ENCODE measurements at regions not wholly inside any gene's neighbourhood (a gene's known extent, or its start where the extent isn't known, plus 50 kb on each side); places are given as distances from the start of the nearest gene placed in this dataset.

DNA sequence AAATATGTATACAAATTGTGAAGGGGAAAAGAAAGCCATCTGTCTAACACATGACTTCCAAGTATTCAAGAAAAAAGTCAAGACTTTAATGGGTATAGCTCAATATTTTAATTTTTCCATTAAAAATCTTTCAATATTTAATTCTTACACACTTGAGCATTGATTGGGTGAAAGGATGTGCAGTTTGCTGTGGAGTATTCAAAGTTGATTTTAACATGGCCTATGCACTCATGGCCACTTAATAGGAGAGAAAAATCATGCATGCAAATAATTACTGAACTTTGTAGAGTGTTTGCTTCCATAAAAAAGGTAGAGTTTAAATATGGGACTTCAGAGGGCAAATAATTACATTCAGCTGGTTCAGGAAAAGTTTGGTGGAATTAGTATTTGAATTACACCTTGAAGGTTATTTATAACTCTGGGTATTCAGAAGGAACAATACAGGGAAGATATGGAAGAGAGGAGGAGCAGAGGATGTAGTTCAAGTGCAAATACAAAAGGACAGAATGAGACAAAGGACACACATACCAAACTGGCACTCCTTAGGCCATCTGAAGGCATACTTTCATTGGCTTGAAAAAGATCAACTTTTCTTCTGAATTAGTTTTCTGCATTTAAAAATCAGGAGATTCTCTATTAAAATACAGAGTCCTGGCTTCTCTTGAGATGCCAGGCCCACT lies 90.1 kb downstream of the OTOL1 start:
- Histone ChIP-seq H2BK5ac (ENCODE audit: insufficient read length, low read length) (no peak overlapping the region), H3K9me3 (ENCODE audit: control insufficient read depth, low read depth, low read length) (peaks cover 13% of the 10 kb centered on the region), H3K79me1 (ENCODE audit: insufficient read depth, low read depth, low read length, poor library complexity, severe bottlenecking) (no peaks in the 10 kb centered on the region)

More for the DNA sequence above, 90.1 kb downstream of the OTOL1 start:
- Histone ChIP-seq H3K79me2 (ENCODE audit: insufficient read depth, low read length) (no peaks in the 10 kb centered on the region), H2AK5ac (ENCODE audit: insufficient read length, low read length) (no peak overlapping the region), H3K18ac (ENCODE audit: insufficient read length, low read depth, low read length) (no peak overlapping the region), H3K14ac (ENCODE audit: insufficient read depth, low read length) (no peak overlapping the region), H2BK12ac (ENCODE audit: insufficient read length, low read depth, low read length) (no peak overlapping the region), H3K4me2 (ENCODE audit: insufficient read depth, insufficient read length, low read length) (no peak overlapping the region), H3K9ac (ENCODE audit: extremely low read depth, insufficient read length, low read length) (no peak overlapping the region), H2BK120ac (ENCODE audit: low read depth, low read length, poor library complexity, severe bottlenecking) (no peak overlapping the region), H3K4me1 (ENCODE audit: insufficient read depth, low read length) (0 out of 2 replicates have a peak, but pooled peaks cover 2% of the 10 kb centered on the region), H4K20me1 (ENCODE audit: control insufficient read depth, insufficient read depth, insufficient read length) (no peaks in the 10 kb centered on the region), H3K27me3 (ENCODE audit: insufficient read depth, low read length) (no peaks in the 10 kb centered on the region), H3K27ac (ENCODE audit: insufficient read length, low read depth, low read length) (no peak overlapping the region), H3K4ac (ENCODE audit: low read depth, low read length) (no peak overlapping the region), H3K23me2 (ENCODE audit: insufficient read length, low read depth, low read length, poor library complexity, severe bottlenecking) (no peaks in the 10 kb centered on the region), H4K91ac (ENCODE audit: insufficient read length, low read depth, low read length) (no peak overlapping the region), H4K5ac (ENCODE audit: insufficient read length, low read depth, low read length) (no peak overlapping the region), H4K8ac (replicated peaks; ENCODE audit: insufficient read length, low read depth, low read length) (no peak overlapping the region), H2BK15ac (ENCODE audit: low read depth, low read length) (no peak overlapping the region), H3T11ph (ENCODE audit: low read length) (no peak overlapping the region), H2BK20ac (ENCODE audit: low read depth, low read length, poor library complexity, severe bottlenecking) (no peak overlapping the region), H3K23ac (ENCODE audit: insufficient read length, low read depth, low read length) (no peak overlapping the region), H3K56ac (ENCODE audit: insufficient read length, low read depth, low read length) (no peak overlapping the region), H2AFZ (ENCODE audit: low read length) (no peak overlapping the region)
- Mint-ChIP-seq H3K36me3 (ENCODE audit: insufficient read depth in 1 of 3, low read depth in 3 of 3) (peaks cover 14 to 28% (median 20%) of the 10 kb centered on the region in 3 experiments), H3K4me3 (no peak overlapping the region), H3K27ac (peak overlapping the region in 1 of 3 experiments; percentile 5; a peak in 1 of 7 replicates), H3K27me3 (ENCODE audit: low read depth) (no peaks in the 10 kb centered on the region), H3K4me1 (peaks cover 6 to 7% of the 10 kb centered on the region in 2 experiments), H3K9me3 (peaks cover 22 to 25% of the 10 kb centered on the region in 2 experiments)
- TF ChIP-seq, protein P1, sequence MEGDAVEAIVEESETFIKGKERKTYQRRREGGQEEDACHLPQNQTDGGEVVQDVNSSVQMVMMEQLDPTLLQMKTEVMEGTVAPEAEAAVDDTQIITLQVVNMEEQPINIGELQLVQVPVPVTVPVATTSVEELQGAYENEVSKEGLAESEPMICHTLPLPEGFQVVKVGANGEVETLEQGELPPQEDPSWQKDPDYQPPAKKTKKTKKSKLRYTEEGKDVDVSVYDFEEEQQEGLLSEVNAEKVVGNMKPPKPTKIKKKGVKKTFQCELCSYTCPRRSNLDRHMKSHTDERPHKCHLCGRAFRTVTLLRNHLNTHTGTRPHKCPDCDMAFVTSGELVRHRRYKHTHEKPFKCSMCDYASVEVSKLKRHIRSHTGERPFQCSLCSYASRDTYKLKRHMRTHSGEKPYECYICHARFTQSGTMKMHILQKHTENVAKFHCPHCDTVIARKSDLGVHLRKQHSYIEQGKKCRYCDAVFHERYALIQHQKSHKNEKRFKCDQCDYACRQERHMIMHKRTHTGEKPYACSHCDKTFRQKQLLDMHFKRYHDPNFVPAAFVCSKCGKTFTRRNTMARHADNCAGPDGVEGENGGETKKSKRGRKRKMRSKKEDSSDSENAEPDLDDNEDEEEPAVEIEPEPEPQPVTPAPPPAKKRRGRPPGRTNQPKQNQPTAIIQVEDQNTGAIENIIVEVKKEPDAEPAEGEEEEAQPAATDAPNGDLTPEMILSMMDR (conservative IDR thresholded peaks at IDR 0.05): no peak
- no peak for DNase-seq

All from H9 (cell line).